NCI-H1092 (cell line): ENCODE measurements at regions not wholly inside any gene's neighbourhood (a gene's known extent, or its start where the extent isn't known, plus 50 kb on each side); places are given as distances from the start of the nearest gene placed in this dataset.

ENCODE experiments used
- DNase-seq: peaks from one replicate; lab custom pipeline; 2025; lab: John Stamatoyannopoulos, UW

- no peak for DNase-seq
Observed at GRCh38 chr18:22113144-22113844, 56.1 kb upstream of the GATA6 start.

- DNase-seq, result no peak
Observed at GRCh38 chr18:22114526-22115321, 54.7 kb upstream of the GATA6 start.

GRCh38 chr18:22115573-22115972 lies 53.8 kb upstream of the GATA6 start:
- DNase-seq, result no peak
